GM19023 (cell line): ENCODE measurements at regions not wholly inside any gene's neighbourhood (a gene's known extent, or its start where the extent isn't known, plus 50 kb on each side); places are given as distances from the start of the nearest gene placed in this dataset.

Experiments
- ATAC-seq: cut with Tn5 transposase; IDR thresholded peaks from one replicate; pipeline ENCODE4 v1.9.1; 2021; ENCODE audit warnings: mild to moderate bottlenecking, moderate library complexity; ENCODE audit not compliant: unreplicated experiment

- no peak for ATAC-seq
Observed at GRCh38 chr18:39037925-39038324, 1472.3 kb upstream of the CELF4 start.

GRCh38 chr18:39033312-39033711 is 1467.7 kb upstream of the CELF4 start:
- no peak for ATAC-seq

- ATAC-seq, result no peak
Observed at GRCh38 chr18:39031647-39032046, 1466.0 kb upstream of the CELF4 start.

GRCh38 chr18:39030124-39030655 is 1464.6 kb upstream of the CELF4 start:
- ATAC-seq, result no peak

GRCh38 chr18:39025531-39025930 is 1459.9 kb upstream of the CELF4 start:
- no peak for ATAC-seq

GRCh38 chr18:39019989-39020388 is 1454.4 kb upstream of the CELF4 start:
- no peak for ATAC-seq

- no peak for ATAC-seq
Observed at GRCh38 chr18:39007031-39007902, 1441.7 kb upstream of the CELF4 start.

GRCh38 chr18:38996056-38996455 is 1430.5 kb upstream of the CELF4 start:
- no peak for ATAC-seq

- no peak for ATAC-seq
Observed at GRCh38 chr18:38993342-38993741, 1427.7 kb upstream of the CELF4 start.

GRCh38 chr18:38984968-38985367 is 1419.4 kb upstream of the CELF4 start:
- ATAC-seq, result no peak

GRCh38 chr18:38982072-38982471 is 1416.5 kb upstream of the CELF4 start:
- ATAC-seq, result no peak

GRCh38 chr18:38981389-38981788 is 1415.8 kb upstream of the CELF4 start:
- ATAC-seq, result no peak

GRCh38 chr18:38980420-38980819 is 1414.8 kb upstream of the CELF4 start:
- ATAC-seq, result no peak

- ATAC-seq, result no peak
Observed at GRCh38 chr18:38972571-38972970, 1407.0 kb upstream of the CELF4 start.

- no peak for ATAC-seq
Observed at GRCh38 chr18:38971881-38972280, 1406.3 kb upstream of the CELF4 start.

GRCh38 chr18:38966841-38967240 is 1401.2 kb upstream of the CELF4 start:
- no peak for ATAC-seq

GRCh38 chr18:38963943-38964660 is 1398.5 kb upstream of the CELF4 start:
- ATAC-seq, result no peak

GRCh38 chr18:38961880-38962279 is 1396.3 kb upstream of the CELF4 start:
- no peak for ATAC-seq

- no peak for ATAC-seq
Observed at GRCh38 chr18:38957736-38958135, 1392.1 kb upstream of the CELF4 start.

- no peak for ATAC-seq
Observed at GRCh38 chr18:38956068-38956467, 1390.5 kb upstream of the CELF4 start.

- ATAC-seq, result no peak
Observed at GRCh38 chr18:38951633-38952032, 1386.0 kb upstream of the CELF4 start.

- no peak for ATAC-seq
Observed at GRCh38 chr18:38948436-38948835, 1382.8 kb upstream of the CELF4 start.
